SH-SY5Y (cell line): ENCODE measurements at regions not wholly inside any gene's neighbourhood (a gene's known extent, or its start where the extent isn't known, plus 50 kb on each side); places are given as distances from the start of the nearest gene placed in this dataset.

ENCODE experiments used
- GATA2 ChIP-seq: IDR thresholded peaks from 2 replicates; pipeline ENCODE4 v1.6.1; 2011; ENCODE audit warnings: mild to moderate bottlenecking, low read depth, low read length
- GATA3 ChIP-seq: IDR thresholded peaks from 2 replicates; pipeline ENCODE4 v1.6.1; 2011; ENCODE audit warnings: low read depth, mild to moderate bottlenecking, low read length, moderate library complexity

GRCh38 chr2:52082646-52083045 is 1050.7 kb upstream of the NRXN1 start:
- TF ChIP-seq GATA2 (no peak), GATA3 (no peak)
